Tibial artery (tissue), 4 donors: ENCODE measurements at regions not wholly inside any gene's neighbourhood (a gene's known extent, or its start where the extent isn't known, plus 50 kb on each side); places are given as distances from the start of the nearest gene placed in this dataset.

Experiments
- DNase-seq, 2 donors: peaks; one replicate each; pipeline ENCODE4 v3.0.0-alpha.2; 2019
- H3K27ac ChIP-seq, 2 donors: fragments of 200-600 bp; sonication (generic) in 1 of 2; 1 replicate in 1 of 2; 2 replicates in 1 of 2; pipeline ENCODE4 v1.5.1; 2018 to 2019; ENCODE audit warnings: mild to moderate bottlenecking in 1 of 2
- H3K27me3 ChIP-seq, 2 donors: fragments of 200-600 bp; sonication (generic) in 1 of 2; one replicate each; pipeline versions ENCODE4 v1.5.1 to v1.6.0; 2016 to 2019
- H3K36me3 ChIP-seq, 3 donors: fragments of 200-600 bp; sonication (generic) in 2 of 3; one replicate each; pipeline ENCODE4 v1.5.1; 2016 to 2019; ENCODE audit warnings: mild to moderate bottlenecking in 2 of 3
- H3K4me1 ChIP-seq, 4 donors: fragments of 200-600 bp; sonication (generic) in 2 of 4; 1 replicate in 3 of 4; 2 replicates in 1 of 4; pipeline ENCODE4 v1.5.1; 2016 to 2019
- H3K4me3 ChIP-seq, 2 donors: fragments of 200-600 bp; sonication (generic) in 1 of 2; 1 replicate in 1 of 2; 2 replicates in 1 of 2; pipeline ENCODE4 v1.5.1; 2018 to 2019; ENCODE audit warnings: mild to moderate bottlenecking in 2 of 2
- H3K9me3 ChIP-seq, 3 donors: fragments of 200-600 bp; sonication (generic) in 1 of 3; one replicate each; pipeline ENCODE4 v1.5.1; 2016 to 2019
- intact Hi-C: fragments of 100-400 bp; cut with DNase I; formaldehyde crosslinking; loops from one replicate; pipeline ENCODE4 v1.15.0; 2023; ENCODE audit warnings: low total_unique reads
- TF ChIP-seq, protein P1 (sequence below), 2 experiments: fragments of 200-600 bp in 1 of 2; fragments of 450-650 bp in 1 of 2; IDR thresholded peaks; one replicate each; pipeline ENCODE4 v1.5.1; 2017 to 2019; ENCODE audit warnings: antibody characterized with exemption in 2 of 2, mild to moderate bottlenecking in 1 of 2, moderate library complexity in 1 of 2

DNA sequence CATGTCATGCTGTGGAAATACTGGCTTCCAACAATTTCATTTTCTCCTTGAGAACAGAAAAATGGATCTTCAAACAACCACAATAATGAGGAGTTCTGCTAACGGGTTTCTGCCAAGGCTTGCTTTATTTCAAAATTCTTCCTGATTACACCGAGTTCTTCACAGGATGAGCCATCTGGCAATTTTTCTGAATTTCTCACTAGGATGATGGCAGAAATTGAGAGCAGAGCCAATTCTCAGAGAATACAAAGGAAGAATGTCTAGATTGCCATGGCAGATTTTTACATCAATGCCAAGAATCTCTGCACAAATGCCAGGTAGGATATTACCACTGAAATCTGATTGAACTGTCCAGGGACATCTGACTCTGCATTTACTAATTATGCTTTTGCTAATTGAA lies 619.0 kb upstream of the CHRM3 start:
- no peak overlapping the region for H3K27ac ChIP-seq
- no peaks in the 10 kb centered on the region for H3K36me3 ChIP-seq
- DNase-seq: no peak
- no peak overlapping the region for H3K4me3 ChIP-seq
- peaks cover 0 to 19% (median 0%) of the 10 kb centered on the region in 3 donors for H3K9me3 ChIP-seq
- intact Hi-C loops: no loop called here
- H3K27me3 ChIP-seq: no peaks in the 10 kb centered on the region
- no peaks in the 10 kb centered on the region for H3K4me1 ChIP-seq
- TF ChIP-seq, protein P1, sequence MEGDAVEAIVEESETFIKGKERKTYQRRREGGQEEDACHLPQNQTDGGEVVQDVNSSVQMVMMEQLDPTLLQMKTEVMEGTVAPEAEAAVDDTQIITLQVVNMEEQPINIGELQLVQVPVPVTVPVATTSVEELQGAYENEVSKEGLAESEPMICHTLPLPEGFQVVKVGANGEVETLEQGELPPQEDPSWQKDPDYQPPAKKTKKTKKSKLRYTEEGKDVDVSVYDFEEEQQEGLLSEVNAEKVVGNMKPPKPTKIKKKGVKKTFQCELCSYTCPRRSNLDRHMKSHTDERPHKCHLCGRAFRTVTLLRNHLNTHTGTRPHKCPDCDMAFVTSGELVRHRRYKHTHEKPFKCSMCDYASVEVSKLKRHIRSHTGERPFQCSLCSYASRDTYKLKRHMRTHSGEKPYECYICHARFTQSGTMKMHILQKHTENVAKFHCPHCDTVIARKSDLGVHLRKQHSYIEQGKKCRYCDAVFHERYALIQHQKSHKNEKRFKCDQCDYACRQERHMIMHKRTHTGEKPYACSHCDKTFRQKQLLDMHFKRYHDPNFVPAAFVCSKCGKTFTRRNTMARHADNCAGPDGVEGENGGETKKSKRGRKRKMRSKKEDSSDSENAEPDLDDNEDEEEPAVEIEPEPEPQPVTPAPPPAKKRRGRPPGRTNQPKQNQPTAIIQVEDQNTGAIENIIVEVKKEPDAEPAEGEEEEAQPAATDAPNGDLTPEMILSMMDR (IDR thresholded peaks at IDR 0.05): no peak

DNA sequence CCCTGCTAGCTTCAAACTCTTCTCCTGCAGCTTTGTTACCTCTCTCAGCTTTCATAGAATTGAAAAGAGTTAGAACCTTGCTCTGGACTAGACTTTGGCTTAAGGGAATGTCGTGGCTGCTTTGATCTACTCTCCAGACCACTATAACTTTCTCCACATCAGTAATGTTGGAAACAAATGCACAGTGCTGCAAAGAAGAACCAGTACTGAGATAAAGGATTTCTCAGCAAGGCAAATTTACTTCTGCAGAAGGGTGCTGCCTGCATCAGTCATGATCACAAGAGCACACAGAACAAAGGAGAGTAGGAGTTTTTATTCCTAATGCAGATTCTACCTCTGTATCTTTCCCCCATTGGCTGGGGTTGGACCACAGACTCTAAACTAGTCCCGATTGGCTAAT lies 621.6 kb upstream of the CHRM3 start:
- no peak for DNase-seq
- Histone ChIP-seq H3K27me3 (no peaks in the 10 kb centered on the region), H3K36me3 (no peaks in the 10 kb centered on the region), H3K4me1 (no peaks in the 10 kb centered on the region), H3K4me3 (no peak overlapping the region), H3K9me3 (peaks cover 0 to 19% (median 0%) of the 10 kb centered on the region in 3 donors), H3K27ac (no peak overlapping the region)
- intact Hi-C loops: no loop called here
- TF ChIP-seq, protein P1 (IDR thresholded peaks at IDR 0.05): no peak

DNA sequence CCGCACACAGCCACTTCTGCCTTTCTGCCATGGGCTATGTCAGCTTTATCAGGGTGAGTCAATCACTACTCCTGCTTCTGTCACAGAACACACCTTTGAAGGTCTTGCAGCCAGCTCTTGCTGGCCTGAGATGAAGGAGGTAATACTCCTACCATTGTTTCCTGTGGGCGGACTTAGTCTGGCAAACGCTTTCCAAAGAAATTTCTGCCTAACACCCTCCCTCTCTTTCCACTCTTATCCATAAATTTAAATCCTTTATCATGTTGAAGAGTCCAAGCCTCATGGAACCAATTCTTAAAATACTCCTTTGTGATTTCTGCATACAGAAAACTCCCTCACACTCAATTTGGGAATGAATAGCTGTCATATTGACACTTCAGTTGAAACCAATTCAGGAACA lies 633.1 kb upstream of the CHRM3 start:
- intact Hi-C loops: no loop called here
- no peak for DNase-seq
- TF ChIP-seq, protein P1 (IDR thresholded peaks at IDR 0.05): no peak
- H3K36me3 ChIP-seq: no peaks in the 10 kb centered on the region
- no peak overlapping the region for H3K27ac ChIP-seq
- no peaks in the 10 kb centered on the region for H3K9me3 ChIP-seq
- H3K4me1 ChIP-seq: no peaks in the 10 kb centered on the region
- no peaks in the 10 kb centered on the region for H3K27me3 ChIP-seq
- H3K4me3 ChIP-seq: no peak overlapping the region

DNA sequence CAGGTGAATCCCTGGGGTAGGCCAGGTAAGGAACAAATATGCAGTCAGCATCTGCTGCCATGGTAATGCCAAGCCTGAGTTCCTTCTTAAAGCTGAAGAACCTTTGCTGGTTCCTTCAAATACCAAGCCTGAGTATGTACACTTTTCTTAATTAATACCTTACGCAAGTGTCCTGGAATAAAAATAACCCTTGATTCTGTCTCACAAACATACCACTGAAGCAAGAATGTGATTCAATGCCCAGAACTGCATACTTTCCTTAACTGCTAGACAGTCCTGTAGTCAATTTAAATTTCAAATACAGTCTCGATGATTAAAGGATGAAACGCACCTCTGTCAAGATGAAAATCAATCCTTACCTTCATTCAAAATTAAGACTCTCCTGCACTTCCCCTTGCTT lies 634.0 kb upstream of the CHRM3 start:
- H3K27me3 ChIP-seq: no peaks in the 10 kb centered on the region
- no peak overlapping the region for H3K27ac ChIP-seq
- no peaks in the 10 kb centered on the region for H3K9me3 ChIP-seq
- intact Hi-C loops: no loop called here
- H3K4me3 ChIP-seq: no peak overlapping the region
- H3K4me1 ChIP-seq: no peaks in the 10 kb centered on the region
- no peak for DNase-seq
- TF ChIP-seq, protein P1 (IDR thresholded peaks at IDR 0.05): no peak
- H3K36me3 ChIP-seq: no peaks in the 10 kb centered on the region

DNA sequence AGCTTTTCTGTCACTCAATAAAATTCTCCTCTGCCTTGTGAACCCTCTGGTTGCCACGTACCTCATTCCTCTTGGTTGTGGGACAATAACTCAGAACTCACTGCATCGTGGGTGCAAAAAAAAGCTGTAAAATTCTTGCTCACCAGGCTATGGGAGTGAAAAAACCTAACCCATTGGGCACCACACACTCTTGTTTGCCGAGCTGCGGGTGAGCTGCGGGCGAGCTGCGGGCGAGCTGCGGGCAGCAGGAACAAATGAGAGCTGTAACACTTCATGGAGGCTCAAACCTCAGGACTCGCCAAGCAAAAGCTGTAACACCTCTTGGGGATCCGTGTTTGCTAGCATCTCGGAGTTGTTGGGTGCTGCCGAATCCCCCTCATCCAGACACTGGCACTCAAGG lies 641.3 kb upstream of the CHRM3 start:
- Histone ChIP-seq H3K36me3 (no peaks in the 10 kb centered on the region), H3K9me3 (peaks cover 0 to 13% (median 0%) of the 10 kb centered on the region in 3 donors), H3K4me1 (no peaks in the 10 kb centered on the region), H3K4me3 (no peak overlapping the region), H3K27ac (no peak overlapping the region), H3K27me3 (no peaks in the 10 kb centered on the region)
- intact Hi-C loops: no loop called here
- DNase-seq: no peak
- TF ChIP-seq, protein P1 (IDR thresholded peaks at IDR 0.05): no peak

DNA sequence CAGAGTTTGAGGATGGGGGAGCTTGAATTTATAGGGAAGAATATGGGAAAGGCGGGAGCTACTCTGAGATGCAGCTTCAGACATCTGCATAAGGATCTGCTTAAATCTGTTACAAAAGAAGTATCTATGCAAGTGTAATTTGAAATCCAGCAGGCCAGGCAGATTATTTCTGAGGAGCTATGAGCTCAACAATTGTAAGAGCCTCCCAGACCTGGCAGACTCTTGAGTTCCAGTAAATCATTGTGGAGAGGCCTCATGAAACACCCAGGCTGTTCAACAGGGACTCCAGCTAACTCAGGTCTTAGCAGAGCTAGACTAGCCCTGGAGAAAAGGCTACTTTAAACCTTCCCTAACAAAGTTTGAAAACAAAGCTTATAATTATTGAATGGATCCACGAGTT lies 647.5 kb upstream of the CHRM3 start:
- H3K36me3 ChIP-seq: no peaks in the 10 kb centered on the region
- TF ChIP-seq, protein P1 (IDR thresholded peaks at IDR 0.05): no peak
- DNase-seq: no peak
- H3K4me3 ChIP-seq: no peak overlapping the region
- no peaks in the 10 kb centered on the region for H3K27me3 ChIP-seq
- no peak overlapping the region for H3K27ac ChIP-seq
- intact Hi-C loops: no loop called here
- no peaks in the 10 kb centered on the region for H3K4me1 ChIP-seq
- H3K9me3 ChIP-seq: no peaks in the 10 kb centered on the region
